ENCODE measurements at regions not wholly inside any gene's neighbourhood (a gene's known extent, or its start where the extent isn't known, plus 50 kb on each side); places are given as distances from the start of the nearest gene placed in this dataset.
"Not testable (repeated sequence)": the region's sequence is repeated elsewhere in the genome, so short reads cannot be mapped to it uniquely, and the experiment has no call there.

- no peak for DNase-seq (ENCODE audit: low read depth)
These were observed 276.0 kb downstream of the COG6 start for GRCh38 chr13:39931505-39931904.

DNA sequence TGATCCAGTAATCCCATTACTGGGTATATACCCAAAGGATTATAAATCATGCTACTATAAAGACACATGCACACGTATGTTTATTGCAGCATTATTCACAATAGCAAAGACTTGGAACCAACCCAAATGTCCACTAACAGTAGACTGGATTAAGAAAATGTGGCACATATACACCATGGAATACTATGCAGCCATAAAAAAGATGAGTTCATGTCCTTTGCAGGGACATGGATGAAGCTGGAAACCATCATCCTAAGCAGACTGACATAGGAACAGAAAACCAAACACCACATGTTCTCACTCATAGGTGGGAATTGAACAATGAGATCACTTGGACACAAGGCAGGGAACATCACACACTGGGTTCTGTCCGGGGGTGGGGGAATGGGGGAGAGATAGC, 277.1 kb downstream of the COG6 start:
- DNase-seq (ENCODE audit: low read depth) = not testable (repeated sequence)

DNA sequence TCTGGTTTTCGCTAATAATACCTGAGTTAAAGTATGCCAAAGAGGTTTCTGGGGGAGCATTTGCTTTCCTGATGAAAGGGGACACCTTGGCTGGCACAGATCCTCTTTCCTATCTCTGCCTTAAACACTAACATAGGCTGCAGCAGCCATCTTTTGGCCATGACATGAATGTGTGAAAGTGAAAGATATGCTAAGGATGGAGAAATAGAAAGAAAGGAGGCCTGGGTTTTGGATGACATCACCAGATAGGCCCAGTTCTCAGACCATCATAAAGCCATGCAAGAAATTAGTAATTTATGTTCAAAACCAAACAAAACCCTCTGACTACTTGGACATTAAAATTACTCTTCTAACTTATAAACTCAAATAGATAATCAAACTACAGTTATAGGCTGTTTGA, 279.7 kb downstream of the COG6 start:
- no peak for DNase-seq (ENCODE audit: low read depth)

DNA sequence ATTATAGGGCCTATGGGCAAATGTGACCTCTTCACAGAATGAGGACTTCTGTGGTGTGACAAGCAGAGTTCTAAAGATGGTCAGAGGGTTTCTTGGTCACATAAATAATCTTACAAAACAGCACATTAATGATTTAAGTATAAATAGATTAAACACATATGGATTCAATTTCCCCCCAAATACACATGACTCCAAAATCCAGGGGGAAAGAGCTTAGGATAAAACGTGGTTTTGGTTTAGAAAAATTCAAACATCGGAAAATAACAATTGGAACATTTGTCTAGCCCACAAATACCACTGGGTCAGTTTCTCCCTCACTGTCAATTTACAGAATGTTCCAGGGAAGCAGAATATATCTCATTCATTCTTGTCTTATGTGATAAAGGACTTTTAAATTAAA, 283.1 kb downstream of the COG6 start:
- no peak for DNase-seq (ENCODE audit: low read depth)

DNA sequence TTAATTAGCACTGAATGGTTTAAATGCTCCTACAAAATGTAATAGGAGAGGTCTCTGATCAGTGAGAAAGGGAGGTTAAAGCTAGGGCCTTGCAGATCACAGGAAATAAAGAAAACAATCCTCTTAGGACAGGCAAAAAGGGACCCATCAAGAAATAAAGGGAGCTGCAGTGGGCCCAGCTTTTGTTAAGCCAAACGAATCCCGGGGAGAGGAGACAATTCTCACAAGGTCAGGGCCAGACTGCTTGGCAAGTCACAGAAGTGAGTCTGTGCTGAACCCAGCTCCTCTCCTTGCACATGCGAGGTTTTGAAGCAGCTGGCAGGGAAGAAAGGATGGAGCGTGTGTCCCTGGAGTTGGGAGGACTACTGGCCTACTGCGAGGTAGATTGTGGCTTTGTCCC, 285.8 kb downstream of the COG6 start:
- no peak for DNase-seq (ENCODE audit: low read depth)

DNA sequence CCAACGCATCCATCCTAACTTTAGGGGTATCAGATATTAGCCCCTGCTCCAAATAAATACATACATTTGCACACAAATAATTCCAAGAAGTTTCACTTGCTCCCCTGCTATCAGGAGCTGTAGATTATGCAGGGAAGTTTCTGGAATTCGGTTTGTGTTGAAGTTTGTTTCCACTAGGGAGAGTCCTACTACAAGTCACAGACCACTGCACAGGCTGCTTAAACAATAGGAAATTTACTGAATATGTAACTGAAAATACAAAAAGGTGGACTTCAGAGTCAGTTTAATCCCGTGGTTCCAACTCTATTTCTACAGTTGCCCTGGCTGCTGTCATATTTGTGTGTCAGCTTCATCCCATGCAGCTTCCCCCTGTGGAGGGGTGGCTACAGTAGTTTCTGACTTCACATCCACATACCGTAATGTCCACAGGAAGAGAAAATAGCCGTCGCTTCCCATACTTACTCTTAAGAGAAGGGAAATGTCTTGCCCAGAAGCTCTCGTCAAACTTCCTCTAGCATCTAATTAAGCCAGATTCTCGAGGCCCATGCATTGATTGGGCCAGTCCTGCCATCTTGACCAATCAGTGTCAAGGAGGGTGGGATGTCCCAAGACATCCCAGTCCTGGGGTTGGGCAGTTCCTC, 286.6 kb downstream of the COG6 start:
- no peak for DNase-seq (ENCODE audit: low read depth)

DNA sequence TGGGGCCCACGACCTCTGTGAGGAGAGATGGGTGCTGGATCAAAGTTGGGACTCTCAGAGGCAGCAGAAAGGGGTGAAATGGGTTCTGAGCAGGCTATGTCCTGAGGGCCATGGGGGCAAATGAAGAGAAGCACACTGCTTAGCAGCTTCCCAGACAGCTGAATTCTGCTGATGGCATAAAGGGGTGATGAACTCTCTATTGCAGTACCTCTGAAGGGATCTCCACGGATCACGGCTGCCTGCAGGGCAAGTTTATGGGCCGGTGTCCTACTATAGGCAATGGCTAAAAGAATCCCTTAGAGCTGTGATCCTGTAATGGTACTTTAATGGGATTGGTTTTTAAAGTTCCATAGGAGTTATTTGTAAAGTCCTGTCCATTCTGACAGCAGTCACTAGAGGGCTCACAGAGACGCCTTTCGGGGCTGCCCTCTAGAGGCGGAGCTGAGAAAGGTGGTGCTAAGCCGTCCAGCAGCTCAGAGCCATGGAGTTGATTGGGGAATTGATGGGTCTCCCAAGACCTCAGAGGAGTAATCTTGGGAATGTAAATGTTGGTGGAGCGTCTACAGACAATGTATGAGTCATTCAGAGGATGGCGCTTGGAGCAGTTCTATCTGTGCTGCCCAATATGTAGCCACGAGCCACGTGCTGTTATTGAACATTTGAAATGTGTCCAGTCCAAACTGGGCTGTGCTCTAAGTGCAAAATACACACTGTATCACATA, 287.3 kb downstream of the COG6 start:
- peak; percentile 78 for DNase-seq (ENCODE audit: low read depth)

- no peak for DNase-seq (ENCODE audit: low read depth)
These were observed 288.2 kb downstream of the COG6 start for GRCh38 chr13:39943711-39944110.

DNA sequence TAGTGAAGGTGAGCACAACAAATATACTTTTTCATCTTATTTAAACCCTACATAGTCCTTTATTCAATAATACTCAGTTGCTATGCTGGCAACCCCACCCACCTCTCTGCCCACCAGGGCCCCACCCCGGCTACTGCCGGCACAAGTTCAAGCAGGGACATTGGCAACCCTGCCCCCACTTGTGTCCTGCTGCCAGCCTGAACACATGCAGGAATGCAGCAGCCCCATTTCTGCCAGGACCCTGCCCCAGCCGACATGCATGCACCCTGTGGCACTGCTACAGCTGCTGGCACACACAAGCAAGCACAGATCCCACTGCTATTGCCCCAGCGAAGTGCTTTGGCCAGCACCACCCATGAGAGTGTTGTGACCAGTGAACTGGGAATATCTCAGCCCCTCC, 289.8 kb downstream of the COG6 start:
- DNase-seq (ENCODE audit: low read depth) = no peak

DNA sequence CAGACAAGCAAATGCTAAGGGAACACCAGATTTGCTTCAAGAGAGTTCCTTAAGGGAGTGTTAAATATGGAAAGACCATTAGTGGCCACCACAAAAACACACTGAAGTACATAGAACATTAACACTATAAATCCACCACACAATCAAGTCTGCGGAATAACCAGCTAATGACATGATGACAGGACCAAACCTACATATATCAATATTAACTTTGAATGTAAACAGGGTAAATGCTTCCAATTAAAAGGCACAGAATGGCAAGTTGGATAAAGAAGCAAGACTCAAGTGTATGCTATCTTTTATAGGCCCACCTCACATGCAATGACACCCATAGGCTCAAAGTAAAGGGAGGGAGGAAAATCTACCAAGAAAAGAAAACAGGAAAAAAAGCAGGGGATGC, 291.3 kb downstream of the COG6 start:
- no peak for DNase-seq (ENCODE audit: low read depth)

DNA sequence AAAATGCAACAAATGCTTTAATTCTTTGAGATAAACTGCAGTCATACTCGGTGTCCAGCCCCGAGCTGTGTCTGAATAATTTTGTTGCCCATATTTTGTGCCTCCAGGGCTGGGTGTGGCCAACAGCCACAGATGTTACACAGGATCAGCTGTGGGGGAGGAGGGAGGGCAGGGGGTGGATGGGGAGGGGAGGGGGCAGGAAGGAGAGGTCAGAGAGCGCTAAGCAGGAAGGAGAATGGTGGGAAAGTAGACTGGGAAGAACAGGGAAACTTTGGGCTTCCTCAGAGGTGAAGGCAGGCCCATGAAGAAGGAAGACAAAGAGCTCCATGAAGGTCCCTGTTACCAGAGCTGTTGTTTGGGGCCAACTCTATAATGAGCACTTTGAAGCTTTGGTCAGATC, 295.8 kb downstream of the COG6 start:
- no peak for DNase-seq (ENCODE audit: low read depth)

- peak; percentile 26 for DNase-seq (ENCODE audit: low read depth)
These were observed 297.1 kb downstream of the COG6 start for GRCh38 chr13:39952249-39953233.

DNA sequence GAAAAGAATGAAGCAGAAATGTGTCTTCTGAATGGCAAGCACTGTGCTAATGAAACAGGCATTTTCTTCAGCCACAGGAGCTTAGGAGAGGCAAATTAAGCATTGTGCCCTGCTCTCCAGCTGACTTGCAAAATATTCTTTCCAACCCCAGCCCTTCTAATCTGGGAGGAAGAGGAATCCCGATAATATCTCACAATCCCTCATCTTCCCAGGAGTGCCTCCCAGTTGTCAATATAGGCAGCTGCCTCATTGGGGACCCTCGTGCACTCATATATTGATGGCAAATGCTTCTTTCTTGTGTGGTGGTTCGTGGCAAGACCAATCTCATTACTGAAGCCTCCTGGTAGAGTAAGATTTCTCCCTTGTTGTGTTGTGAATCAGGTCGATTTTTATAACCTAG, 299.0 kb downstream of the COG6 start:
- no peak for DNase-seq (ENCODE audit: low read depth)

DNA sequence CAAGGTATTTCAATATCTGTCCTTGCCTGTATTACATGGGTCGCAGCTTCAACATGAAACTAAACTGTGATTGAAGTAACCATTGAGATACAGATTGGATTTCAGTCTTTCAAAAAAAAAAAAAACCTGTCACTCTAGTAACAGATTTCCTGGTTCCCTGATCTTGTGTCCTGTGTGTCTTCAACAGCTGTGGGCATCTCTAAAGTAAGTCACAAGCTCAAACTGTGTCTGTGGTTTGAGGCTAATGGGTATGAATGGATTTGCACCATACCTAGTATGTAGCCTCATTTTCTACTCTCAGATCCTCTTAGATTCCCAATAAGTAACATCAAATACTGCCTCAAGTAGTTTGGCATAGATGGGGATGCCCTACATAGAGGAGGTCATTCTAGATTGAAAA, 300.1 kb downstream of the COG6 start:
- no peak for DNase-seq (ENCODE audit: low read depth)

- DNase-seq (ENCODE audit: low read depth) = no peak
These were observed 300.6 kb downstream of the COG6 start for GRCh38 chr13:39956036-39956435.

GRCh38 chr13:39957868-39958677, 302.6 kb downstream of the COG6 start:
- no peak for DNase-seq (ENCODE audit: low read depth)

- DNase-seq (ENCODE audit: low read depth) = no peak
These were observed 304.2 kb downstream of the COG6 start for GRCh38 chr13:39959497-39960144.

GRCh38 chr13:39960191-39960590, 304.7 kb downstream of the COG6 start:
- no peak for DNase-seq (ENCODE audit: low read depth)

DNA sequence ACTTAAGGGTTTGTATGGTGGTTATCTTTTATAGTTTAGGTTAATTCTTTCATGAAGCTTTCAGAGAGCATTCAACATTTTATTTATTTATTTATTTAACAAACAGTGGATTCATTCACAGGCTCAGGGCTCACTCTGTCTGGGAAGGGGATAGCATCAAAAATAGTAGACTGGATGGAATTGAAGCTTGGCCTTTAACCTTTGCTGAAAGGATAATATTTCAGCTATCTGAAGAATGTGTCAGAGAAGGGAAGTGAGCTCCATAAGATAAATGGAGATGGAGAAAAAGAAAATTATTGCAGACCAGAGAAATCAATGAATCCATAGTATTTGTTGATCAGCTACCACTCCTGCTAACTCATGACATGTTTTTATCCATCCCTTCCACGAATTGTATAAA, 305.6 kb downstream of the COG6 start:
- no peak for DNase-seq (ENCODE audit: low read depth)

DNA sequence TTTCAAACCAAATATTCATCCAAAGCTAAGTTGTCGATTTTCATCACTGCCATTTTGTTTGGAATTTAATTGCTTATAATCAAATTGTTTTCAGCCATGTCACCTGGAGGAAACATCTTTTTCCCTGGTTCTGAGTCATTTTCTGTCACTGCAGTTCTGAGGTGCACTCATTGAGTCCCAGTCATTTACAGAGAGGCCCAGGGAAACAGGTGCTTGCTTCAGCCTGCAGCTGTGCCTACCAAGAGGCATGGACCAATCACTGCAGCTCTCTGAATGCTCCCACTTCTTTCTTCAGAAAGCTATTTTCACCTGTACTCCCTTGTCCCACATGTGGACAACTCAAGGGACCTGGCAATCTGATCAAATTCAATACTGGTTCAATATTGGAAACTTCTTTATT, 308.1 kb downstream of the COG6 start:
- DNase-seq (ENCODE audit: low read depth) = no peak

DNA sequence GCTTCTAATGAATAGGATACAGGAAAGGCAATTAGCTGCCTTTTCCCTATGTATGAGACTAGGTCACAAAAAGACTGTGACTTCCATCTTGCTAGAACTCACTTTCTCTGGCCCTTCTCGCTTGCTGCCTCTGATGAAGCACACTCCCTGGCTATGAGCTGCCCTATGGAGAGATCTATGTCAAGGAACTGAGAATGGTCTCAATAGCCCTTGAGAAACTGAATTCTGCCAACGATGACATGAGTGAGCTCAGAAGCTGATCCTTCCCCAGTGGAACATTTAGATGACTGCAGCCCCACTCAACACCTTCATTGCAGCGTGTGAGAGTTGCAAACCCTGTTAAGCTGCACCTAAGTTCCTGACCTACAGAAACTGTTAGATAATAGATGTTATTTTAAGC, 309.8 kb downstream of the COG6 start:
- DNase-seq (ENCODE audit: low read depth) = no peak

Data from HT1080 (cell line).